ENCODE measurements at regions not wholly inside any gene's neighbourhood (a gene's known extent, or its start where the extent isn't known, plus 50 kb on each side); places are given as distances from the start of the nearest gene placed in this dataset.

- no peak for TF ChIP-seq EP300 (IDR thresholded peaks at IDR 0.05)
- TF ChIP-seq CTCF (IDR thresholded peaks at IDR 0.05), result no peak
Observed at GRCh38 chr2:49577041-49577440, 422.7 kb upstream of the FSHR start.
